ENCODE measurements at regions not wholly inside any gene's neighbourhood (a gene's known extent, or its start where the extent isn't known, plus 50 kb on each side); places are given as distances from the start of the nearest gene placed in this dataset.

DNA sequence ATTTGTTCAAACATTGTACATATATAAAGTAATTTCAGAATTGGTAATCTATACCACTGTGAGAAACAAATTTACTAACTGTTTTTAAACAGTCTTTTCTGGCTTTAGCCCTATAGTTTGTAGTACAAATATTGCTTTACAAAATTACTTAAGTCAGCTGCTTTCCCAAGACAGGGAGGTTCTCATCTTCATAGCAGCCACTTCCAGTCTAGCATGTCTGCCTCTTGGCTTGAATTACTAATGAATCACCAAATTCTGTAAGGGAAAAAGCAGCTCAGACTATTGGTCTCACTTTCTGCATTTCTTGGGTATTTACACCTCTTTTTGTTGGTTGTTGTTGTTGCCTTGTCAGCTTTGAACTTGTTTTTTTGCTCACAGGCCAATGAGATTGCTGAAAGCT, 187.2 kb downstream of the NPFFR2 start (continued):
- TF ChIP-seq RBBP5 (IDR thresholded peaks at IDR 0.05; ENCODE audit: borderline replicate concordance, low read depth, low read length) (no peak), KDM5A (IDR thresholded peaks at IDR 0.05; ENCODE audit: low read length) (no peak), KDM1A (IDR thresholded peaks at IDR 0.05; ENCODE audit: borderline replicate concordance, low read length) (no peak), RFX5 (IDR thresholded peaks at IDR 0.05; ENCODE audit: borderline replicate concordance, low read depth, low read length) (no peak), POLR2A (IDR thresholded peaks at IDR 0.05; ENCODE audit: control extremely low read depth in 1 of 2, low read depth in 2 of 2, low read length in 2 of 2) (no peak), TAF1 (IDR thresholded peaks at IDR 0.05; ENCODE audit: low read depth, low read length) (no peak)

Data from H1 (cell line).